HEK293 (cell line): ENCODE measurements at regions not wholly inside any gene's neighbourhood (a gene's known extent, or its start where the extent isn't known, plus 50 kb on each side); places are given as distances from the start of the nearest gene placed in this dataset.
"Not testable (repeated sequence)": the region's sequence is repeated elsewhere in the genome, so short reads cannot be mapped to it uniquely, and the experiment has no call there.

Experiments
- CTCF ChIA-PET: fragments of 350-600 bp; formaldehyde crosslinking; extraction: SDS; loops from one replicate; lab custom pipeline; 2021; ENCODE audit warnings: antibody characterized with exemption; lab: Yijun Ruan, JAX
- POLR2A ChIA-PET: fragments of 300-600 bp; formaldehyde crosslinking; extraction: SDS; loops from one replicate; lab custom pipeline; 2020; ENCODE audit warnings: antibody characterized with exemption, inconsistent platforms; lab: Yijun Ruan, JAX
- H3K27ac ChIP-seq: fragments of 200-500 bp; sonication (Bioruptor generic); 2 replicates; pipeline ENCODE4 v1.5.1; 2014; ENCODE audit warnings: low read depth, low read length, control low read depth, inconsistent platforms; ENCODE audit errors: extremely low read depth
- H3K36me3 ChIP-seq, 2 experiments: fragments of 200-500 bp in 1 of 2; sonication (Bioruptor generic) in 1 of 2; 1 replicate in 1 of 2; 2 replicates in 1 of 2; pipeline ENCODE4 v1.5.1; 2014 to 2017; ENCODE audit warnings: inconsistent platforms in 2 of 2, low read length in 2 of 2; ENCODE audit not compliant: control insufficient read depth in 2 of 2, insufficient read depth in 1 of 2
- H3K4me1 ChIP-seq: fragments of 200-500 bp; sonication (Bioruptor generic); 2 replicates; pipeline ENCODE4 v1.5.1; 2014; ENCODE audit warnings: mild to moderate bottlenecking, low read length, inconsistent platforms; ENCODE audit not compliant: control insufficient read depth, insufficient read depth
- H3K4me3 ChIP-seq: 2 replicates; pipeline ENCODE4 v1.5.1; 2011; ENCODE audit warnings: low read depth, mild to moderate bottlenecking, control low read depth, low read length, moderate library complexity
- H3K9me3 ChIP-seq: fragments of 200-500 bp; sonication (Bioruptor generic); 2 replicates; pipeline ENCODE4 v1.5.1; 2014; ENCODE audit warnings: low read depth, low read length, inconsistent platforms; ENCODE audit not compliant: control insufficient read depth, insufficient read depth
- HOXC10 ChIP-seq: sonication (generic); formaldehyde crosslinking; IDR thresholded peaks from 2 replicates; pipeline ENCODE4 v1.8.1; 2023; ENCODE audit warnings: mild to moderate bottlenecking, missing genetic modification reagents
- OSR2 ChIP-seq: fragments of 450-650 bp; formaldehyde crosslinking; IDR thresholded peaks from 2 replicates; pipeline ENCODE4 v1.5.1; 2016; ENCODE audit warnings: missing biosample characterization, missing genetic modification characterization
- PBX3 ChIP-seq: sonication (generic); formaldehyde crosslinking; IDR thresholded peaks from 2 replicates; pipeline ENCODE4 v1.8.1; 2022; ENCODE audit warnings: mild to moderate bottlenecking, moderate library complexity, missing genetic modification reagents
- PRDM4 ChIP-seq: fragments of 450-650 bp; formaldehyde crosslinking; IDR thresholded peaks from 2 replicates; pipeline ENCODE4 v1.5.1; 2017; ENCODE audit warnings: missing biosample characterization, missing genetic modification characterization
- TRIM28 ChIP-seq: IDR thresholded peaks from 2 replicates; pipeline ENCODE4 v1.6.1; 2011; ENCODE audit warnings: low read length, control low read depth, borderline replicate concordance
- WT1 ChIP-seq: fragments of 450-650 bp; formaldehyde crosslinking; IDR thresholded peaks from 2 replicates; pipeline ENCODE4 v1.5.1; 2016; ENCODE audit warnings: missing biosample characterization, missing genetic modification characterization
- ZBTB1 ChIP-seq: fragments of 450-650 bp; formaldehyde crosslinking; IDR thresholded peaks from 2 replicates; pipeline ENCODE4 v1.5.1; 2016; ENCODE audit warnings: missing biosample characterization, missing genetic modification characterization
- ZBTB6 ChIP-seq: fragments of 450-650 bp; formaldehyde crosslinking; IDR thresholded peaks from 2 replicates; pipeline ENCODE4 v1.5.1; 2017; ENCODE audit warnings: missing biosample characterization, missing genetic modification characterization
- ZFP41 ChIP-seq: fragments of 450-650 bp; formaldehyde crosslinking; IDR thresholded peaks from 2 replicates; pipeline ENCODE4 v1.5.1; 2016; ENCODE audit warnings: missing biosample characterization, missing genetic modification characterization, borderline replicate concordance
- ZNF114 ChIP-seq: fragments of 450-650 bp; formaldehyde crosslinking; IDR thresholded peaks from 2 replicates; pipeline ENCODE4 v1.5.0; 2017; ENCODE audit warnings: missing biosample characterization, missing genetic modification characterization
- ZNF132 ChIP-seq: fragments of 450-650 bp; formaldehyde crosslinking; IDR thresholded peaks from 2 replicates; pipeline ENCODE4 v1.5.1; 2017; ENCODE audit warnings: missing biosample characterization, missing genetic modification characterization, borderline replicate concordance
- ZNF133 ChIP-seq: fragments of 450-650 bp; formaldehyde crosslinking; IDR thresholded peaks from 2 replicates; pipeline ENCODE4 v1.5.1; 2016; ENCODE audit warnings: missing biosample characterization, missing genetic modification characterization
- ZNF155 ChIP-seq: fragments of 450-650 bp; formaldehyde crosslinking; IDR thresholded peaks from 2 replicates; pipeline ENCODE4 v1.5.1; 2016; ENCODE audit warnings: missing biosample characterization, missing genetic modification characterization
- ZNF18 ChIP-seq: fragments of 450-650 bp; formaldehyde crosslinking; IDR thresholded peaks from 2 replicates; pipeline ENCODE4 v1.5.1; 2016; ENCODE audit warnings: missing biosample characterization, missing genetic modification characterization
- ZNF221 ChIP-seq: fragments of 450-650 bp; formaldehyde crosslinking; IDR thresholded peaks from 2 replicates; pipeline ENCODE4 v1.5.1; 2017; ENCODE audit warnings: missing biosample characterization, missing genetic modification characterization, borderline replicate concordance
- ZNF239 ChIP-seq: fragments of 450-650 bp; formaldehyde crosslinking; IDR thresholded peaks from 2 replicates; pipeline ENCODE4 v1.5.1; 2016; ENCODE audit warnings: missing biosample characterization, missing genetic modification characterization
- ZNF248 ChIP-seq: fragments of 450-650 bp; formaldehyde crosslinking; IDR thresholded peaks from 2 replicates; pipeline ENCODE4 v1.5.1; 2017; ENCODE audit warnings: missing biosample characterization, missing genetic modification characterization
- ZNF292 ChIP-seq: fragments of 450-650 bp; formaldehyde crosslinking; IDR thresholded peaks from 2 replicates; pipeline ENCODE4 v1.5.1; 2016; ENCODE audit warnings: low read depth, missing biosample characterization, missing genetic modification characterization, borderline replicate concordance
- ZNF366 ChIP-seq: fragments of 450-650 bp; formaldehyde crosslinking; conservative IDR thresholded peaks from 2 replicates; pipeline ENCODE4 v1.5.1; 2016; ENCODE audit warnings: missing biosample characterization, missing genetic modification characterization
- ZNF48 ChIP-seq: fragments of 450-650 bp; formaldehyde crosslinking; IDR thresholded peaks from 2 replicates; pipeline ENCODE4 v1.5.1; 2016; ENCODE audit warnings: missing biosample characterization, missing genetic modification characterization
- ZNF501 ChIP-seq: fragments of 450-650 bp; formaldehyde crosslinking; IDR thresholded peaks from 2 replicates; pipeline ENCODE4 v1.5.1; 2016; ENCODE audit warnings: missing biosample characterization, missing genetic modification characterization
- ZNF513 ChIP-seq: fragments of 450-650 bp; IDR thresholded peaks from 2 replicates; pipeline ENCODE4 v1.5.1; 2018; ENCODE audit warnings: missing biosample characterization, missing genetic modification characterization
- ZNF558 ChIP-seq: fragments of 450-650 bp; formaldehyde crosslinking; IDR thresholded peaks from 2 replicates; pipeline ENCODE4 v1.5.1; 2016; ENCODE audit warnings: missing biosample characterization, missing genetic modification characterization
- ZNF585B ChIP-seq: fragments of 450-650 bp; formaldehyde crosslinking; IDR thresholded peaks from 2 replicates; pipeline ENCODE4 v1.5.1; 2016; ENCODE audit warnings: missing biosample characterization, missing genetic modification characterization
- ZNF777 ChIP-seq: fragments of 450-650 bp; formaldehyde crosslinking; IDR thresholded peaks from 2 replicates; pipeline ENCODE4 v1.5.1; 2017; ENCODE audit warnings: missing biosample characterization, missing genetic modification characterization, borderline replicate concordance
- ZNF791 ChIP-seq: fragments of 450-650 bp; formaldehyde crosslinking; IDR thresholded peaks from 2 replicates; pipeline ENCODE4 v1.5.1; 2016; ENCODE audit warnings: missing biosample characterization, missing genetic modification characterization
- ZNF837 ChIP-seq: fragments of 450-650 bp; formaldehyde crosslinking; IDR thresholded peaks from 2 replicates; pipeline ENCODE4 v1.5.1; 2016; ENCODE audit warnings: missing biosample characterization, missing genetic modification characterization
- ZSCAN18 ChIP-seq: fragments of 450-650 bp; formaldehyde crosslinking; IDR thresholded peaks from 2 replicates; pipeline ENCODE4 v1.5.1; 2016; ENCODE audit warnings: missing biosample characterization, missing genetic modification characterization

- no peak overlapping the region for H3K27ac ChIP-seq
- H3K9me3 ChIP-seq, result no peaks in the 10 kb centered on the region
- no peaks in the 10 kb centered on the region for H3K36me3 ChIP-seq
- ChIA-PET POLR2A (no interaction called here), CTCF (no interaction called here)
- no peaks in the 10 kb centered on the region for H3K4me1 ChIP-seq
- no peak for TF ChIP-seq PRDM4 (tag by site-specific recombination)
- no peak for TF ChIP-seq OSR2
- no peak for TF ChIP-seq ZSCAN18
- no peak for TF ChIP-seq ZBTB6 (tag by site-specific recombination)
- TF ChIP-seq ZNF155, result no peak
- TF ChIP-seq ZNF248 (tag by site-specific recombination), result no peak
- no peak for TF ChIP-seq ZBTB1 (tag by site-specific recombination)
- no peak for TF ChIP-seq TRIM28
- TF ChIP-seq ZNF18, result no peak
- no peak for TF ChIP-seq ZNF132
- TF ChIP-seq ZNF777, result no peak
- TF ChIP-seq ZNF221 (tag by site-specific recombination), result no peak
- TF ChIP-seq ZNF292 (tag by site-specific recombination), result no peak
- no peak overlapping the region for H3K4me3 ChIP-seq
Observed at GRCh38 chr3:118805007-118805406, 229.6 kb downstream of the IGSF11 start.

- H3K4me1 ChIP-seq, result no peaks in the 10 kb centered on the region
- ChIA-PET CTCF (interaction anchor here (0.6 kb wide), 2 partner anchors 10 to 688 kb away, joined by 3 read pairs; no protein-coding TSS in a partner anchor), POLR2A (no interaction called here)
- no peaks in the 10 kb centered on the region for H3K36me3 ChIP-seq
- H3K4me3 ChIP-seq, result no peak overlapping the region
- TF ChIP-seq ZNF239 (tag by site-specific recombination) (no peak), ZNF501 (tag by site-specific recombination) (no peak), ZNF585B (tag by site-specific recombination) (no peak), ZNF114 (tag by site-specific recombination) (no peak), ZNF155 (no peak), ZNF366 (tag by site-specific recombination) (no peak), ZNF513 (no peak), PBX3 (CRISPR knock-in tag) (no peak), ZNF791 (tag by site-specific recombination) (no peak), ZNF48 (tag by site-specific recombination) (no peak), ZNF133 (no peak), ZNF558 (tag by site-specific recombination) (no peak), WT1 (tag by site-specific recombination) (no peak), HOXC10 (CRISPR knock-in tag) (no peak), ZNF837 (tag by site-specific recombination) (no peak), ZFP41 (no peak)
- no peak overlapping the region for H3K27ac ChIP-seq
- H3K9me3 ChIP-seq, result no peaks in the 10 kb centered on the region
Observed at GRCh38 chr3:118806423-118806822, 228.2 kb downstream of the IGSF11 start.

GRCh38 chr3:118807349-118807748 lies 227.3 kb downstream of the IGSF11 start:
- CTCF ChIA-PET, POLR2A ChIA-PET, H3K27ac ChIP-seq, H3K9me3 ChIP-seq, H3K4me1 ChIP-seq, H3K4me3 ChIP-seq, H3K36me3 ChIP-seq: not testable (repeated sequence)
